Transverse colon (tissue), 4 donors: ENCODE measurements at regions not wholly inside any gene's neighbourhood (a gene's known extent, or its start where the extent isn't known, plus 50 kb on each side); places are given as distances from the start of the nearest gene placed in this dataset.
"Not testable (repeated sequence)": the region's sequence is repeated elsewhere in the genome, so short reads cannot be mapped to it uniquely, and the experiment has no call there.

Source experiments
- EP300 ChIP-seq: sonication (generic); formaldehyde crosslinking; IDR thresholded peaks from one replicate; pipeline ENCODE4 v1.6.1; 2017; ENCODE audit warnings: antibody characterized with exemption, low read depth
- POLR2A ChIP-seq: fragments of 450-650 bp; IDR thresholded peaks from one replicate; pipeline ENCODE4 v1.6.1; 2016; ENCODE audit warnings: antibody characterized with exemption, mild to moderate bottlenecking, moderate library complexity
- POLR2AphosphoS5 ChIP-seq, 3 donors: sonication (generic); formaldehyde crosslinking; IDR thresholded peaks; one replicate each; pipeline ENCODE4 v1.6.1; 2016; ENCODE audit warnings: antibody characterized with exemption in 3 of 3
- TF ChIP-seq, protein P1 (sequence below), 5 experiments: fragments of 200-600 bp in 3 of 5; fragments of 450-650 bp in 2 of 5; sonication (generic) in 3 of 5; IDR thresholded peaks; 1 replicate in 2 of 5; 2 replicates in 3 of 5; pipeline ENCODE4 v1.5.1; 2016 to 2017; ENCODE audit warnings: antibody characterized with exemption in 5 of 5, inconsistent platforms in 3 of 5, mild to moderate bottlenecking in 2 of 5, moderate library complexity in 1 of 5

DNA sequence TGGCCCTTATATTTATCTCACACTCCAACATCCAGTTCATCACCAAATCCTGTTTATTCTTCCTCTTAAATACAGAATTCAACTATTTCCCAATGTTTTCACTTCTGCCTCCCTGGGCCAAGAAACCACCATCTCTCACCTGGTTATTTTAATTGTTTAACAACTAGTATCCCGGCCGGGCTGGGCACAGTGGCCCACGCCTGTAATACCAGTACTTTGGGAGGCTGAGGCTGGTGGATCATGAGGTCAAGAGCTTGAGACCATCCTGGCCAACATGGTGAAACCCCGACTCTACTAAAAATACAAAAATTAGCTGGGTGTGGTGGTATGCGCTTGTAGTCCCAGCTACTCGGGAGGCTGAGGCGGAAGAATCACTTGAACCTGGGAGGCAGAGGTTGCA is 120.9 kb upstream of the GOLGA6L4 start:
- TF ChIP-seq, protein P1, sequence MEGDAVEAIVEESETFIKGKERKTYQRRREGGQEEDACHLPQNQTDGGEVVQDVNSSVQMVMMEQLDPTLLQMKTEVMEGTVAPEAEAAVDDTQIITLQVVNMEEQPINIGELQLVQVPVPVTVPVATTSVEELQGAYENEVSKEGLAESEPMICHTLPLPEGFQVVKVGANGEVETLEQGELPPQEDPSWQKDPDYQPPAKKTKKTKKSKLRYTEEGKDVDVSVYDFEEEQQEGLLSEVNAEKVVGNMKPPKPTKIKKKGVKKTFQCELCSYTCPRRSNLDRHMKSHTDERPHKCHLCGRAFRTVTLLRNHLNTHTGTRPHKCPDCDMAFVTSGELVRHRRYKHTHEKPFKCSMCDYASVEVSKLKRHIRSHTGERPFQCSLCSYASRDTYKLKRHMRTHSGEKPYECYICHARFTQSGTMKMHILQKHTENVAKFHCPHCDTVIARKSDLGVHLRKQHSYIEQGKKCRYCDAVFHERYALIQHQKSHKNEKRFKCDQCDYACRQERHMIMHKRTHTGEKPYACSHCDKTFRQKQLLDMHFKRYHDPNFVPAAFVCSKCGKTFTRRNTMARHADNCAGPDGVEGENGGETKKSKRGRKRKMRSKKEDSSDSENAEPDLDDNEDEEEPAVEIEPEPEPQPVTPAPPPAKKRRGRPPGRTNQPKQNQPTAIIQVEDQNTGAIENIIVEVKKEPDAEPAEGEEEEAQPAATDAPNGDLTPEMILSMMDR (IDR thresholded peaks at IDR 0.05): not testable (repeated sequence)
- TF ChIP-seq POLR2A; POLR2AphosphoS5 (IDR thresholded peaks at IDR 0.05); EP300: not testable (repeated sequence)
